Chondrocyte (in vitro differentiated cells): ENCODE measurements at regions not wholly inside any gene's neighbourhood (a gene's known extent, or its start where the extent isn't known, plus 50 kb on each side); places are given as distances from the start of the nearest gene placed in this dataset.

Experiments
- DNase-seq: peaks from one replicate; pipeline ENCODE4 v3.0.0; 2021; ENCODE audit warnings: mixed read lengths, low spot score
- H3K27ac Mint-ChIP-seq: one replicate; pipeline ENCODE4 v1.8.0; 2021; ENCODE audit warnings: mild to moderate bottlenecking, moderate library complexity, mixed read lengths; ENCODE audit not compliant: unreplicated experiment
- H3K27me3 Mint-ChIP-seq: 2 replicates; pipeline ENCODE4 v1.8.0; 2021; ENCODE audit warnings: low read depth, mixed read lengths
- H3K36me3 Mint-ChIP-seq: 2 replicates; pipeline ENCODE4 v1.8.0; 2021; ENCODE audit warnings: low read depth, mixed read lengths
- H3K4me1 Mint-ChIP-seq: 2 replicates; pipeline ENCODE4 v1.8.0; 2021; ENCODE audit warnings: low read depth, mild to moderate bottlenecking, mixed read lengths
- H3K4me3 Mint-ChIP-seq: one replicate; pipeline ENCODE4 v1.8.0; 2021; ENCODE audit warnings: mild to moderate bottlenecking, moderate library complexity, mixed read lengths; ENCODE audit not compliant: unreplicated experiment
- H3K9me3 Mint-ChIP-seq: 2 replicates; pipeline ENCODE4 v1.8.0; 2021; ENCODE audit warnings: low read depth, mixed read lengths
- CTCF ChIP-seq: fragments of 200-600 bp; sonication (generic); IDR thresholded peaks from 2 replicates; pipeline ENCODE4 v1.5.0; 2021; ENCODE audit warnings: antibody characterized with exemption, mild to moderate bottlenecking, moderate library complexity

GRCh38 chr2:220240641-220241040 lies 613.2 kb downstream of the SLC4A3 start:
- Mint-ChIP-seq H3K27me3 (no peaks in the 10 kb centered on the region), H3K4me1 (peaks cover 10% of the 10 kb centered on the region), H3K9me3 (no peaks in the 10 kb centered on the region), H3K27ac (no peak overlapping the region), H3K36me3 (no peaks in the 10 kb centered on the region), H3K4me3 (no peak overlapping the region)
- no peak for DNase-seq
- TF ChIP-seq CTCF: no peak

- Mint-ChIP-seq H3K9me3 (no peaks in the 10 kb centered on the region), H3K4me3 (no peak overlapping the region), H3K4me1 (peaks cover 10% of the 10 kb centered on the region), H3K36me3 (no peaks in the 10 kb centered on the region), H3K27me3 (no peaks in the 10 kb centered on the region), H3K27ac (no peak overlapping the region)
- no peak for TF ChIP-seq CTCF
- DNase-seq: no peak
Observed at GRCh38 chr2:220241423-220241822, 614.0 kb downstream of the SLC4A3 start.

- no peak for TF ChIP-seq CTCF
- no peak overlapping the region for H3K27ac Mint-ChIP-seq
- DNase-seq: no peak
- no peaks in the 10 kb centered on the region for H3K36me3 Mint-ChIP-seq
- H3K27me3 Mint-ChIP-seq: no peaks in the 10 kb centered on the region
- H3K4me1 Mint-ChIP-seq: peaks cover 10% of the 10 kb centered on the region
- no peak overlapping the region for H3K4me3 Mint-ChIP-seq
- no peaks in the 10 kb centered on the region for H3K9me3 Mint-ChIP-seq
Observed at GRCh38 chr2:220243571-220243970, 616.1 kb downstream of the SLC4A3 start.

GRCh38 chr2:220246386-220246785 lies 619.0 kb downstream of the SLC4A3 start:
- H3K27me3 Mint-ChIP-seq: no peaks in the 10 kb centered on the region
- DNase-seq: no peak
- no peaks in the 10 kb centered on the region for H3K36me3 Mint-ChIP-seq
- TF ChIP-seq CTCF: no peak
- peaks cover 7% of the 10 kb centered on the region for H3K9me3 Mint-ChIP-seq
- peaks cover 7% of the 10 kb centered on the region for H3K4me1 Mint-ChIP-seq
- no peak overlapping the region for H3K27ac Mint-ChIP-seq
- H3K4me3 Mint-ChIP-seq: no peak overlapping the region

GRCh38 chr2:220247588-220248350 lies 620.3 kb downstream of the SLC4A3 start:
- Mint-ChIP-seq H3K36me3 (no peaks in the 10 kb centered on the region), H3K27me3 (no peaks in the 10 kb centered on the region), H3K4me1 (peaks cover 5% of the 10 kb centered on the region), H3K4me3 (no peak overlapping the region), H3K9me3 (peaks cover 8% of the 10 kb centered on the region), H3K27ac (no peak overlapping the region)
- TF ChIP-seq CTCF: no peak
- DNase-seq: no peak
